PC-3 (cell line): ENCODE measurements at regions not wholly inside any gene's neighbourhood (a gene's known extent, or its start where the extent isn't known, plus 50 kb on each side); places are given as distances from the start of the nearest gene placed in this dataset.
"Not testable (repeated sequence)": the region's sequence is repeated elsewhere in the genome, so short reads cannot be mapped to it uniquely, and the experiment has no call there.

Experiments
- ATAC-seq: fragments of 200-7000 bp; cut with Tn5 transposase; 2 replicates; pipeline ENCODE4 v1.9.1; 2020; ENCODE audit warnings: mild to moderate bottlenecking, moderate library complexity
- BruUV-seq: library from RNA; stranded (reverse); fragments of 400-500 nt; replicated peaks from 2 replicates; lab custom pipeline; 2021; lab: Mats Ljungman, UMichigan
- CTCF ChIA-PET: fragments of 300-600 bp; sonication (Branson Sonifier 250); formaldehyde crosslinking; loops from one replicate; lab custom pipeline; 2022; ENCODE audit warnings: antibody characterized with exemption; lab: Charles Lee
- POLR2A ChIA-PET: fragments of 300-600 bp; sonication (Branson Sonifier 250); formaldehyde crosslinking; loops from one replicate; lab custom pipeline; 2022; ENCODE audit warnings: antibody characterized with exemption; ENCODE audit not compliant: unreplicated experiment; lab: Charles Lee
- DNase-seq: peaks from one replicate; pipeline ENCODE4 v3.0.0-alpha.2; 2015
- H2AFZ ChIP-seq: fragments of 300-600 bp; sonication (generic); 2 replicates; pipeline ENCODE4 v1.6.0; 2016; ENCODE audit warnings: antibody characterized with exemption, low read length
- H3F3A ChIP-seq: fragments of 300-600 bp; sonication (generic); one replicate; pipeline ENCODE4 v1.6.0; 2017; ENCODE audit warnings: antibody characterized with exemption, low read length, control low read depth, mild to moderate bottlenecking; ENCODE audit not compliant: unreplicated experiment
- H3K27ac ChIP-seq: fragments of 300-600 bp; sonication (generic); 2 replicates; pipeline ENCODE4 v1.5.1; 2016; ENCODE audit warnings: mild to moderate bottlenecking, low read length
- H3K27me3 ChIP-seq: fragments of 300-600 bp; sonication (generic); 2 replicates; pipeline ENCODE4 v1.6.1; 2016; ENCODE audit warnings: low read length, mixed read lengths
- H3K36me3 ChIP-seq: fragments of 300-600 bp; sonication (generic); 2 replicates; pipeline ENCODE4 v1.6.1; 2016; ENCODE audit warnings: low read depth, mixed run types, low read length, mixed read lengths
- H3K4me1 ChIP-seq: fragments of 300-600 bp; sonication (generic); 2 replicates; pipeline ENCODE4 v1.5.1; 2016; ENCODE audit warnings: low read length; ENCODE audit not compliant: insufficient read depth
- H3K4me2 ChIP-seq: fragments of 300-600 bp; sonication (generic); 2 replicates; pipeline ENCODE4 v1.6.0; 2016; ENCODE audit warnings: low read length
- H3K4me3 ChIP-seq: fragments of 300-600 bp; sonication (generic); 2 replicates; pipeline ENCODE4 v1.5.1; 2016; ENCODE audit warnings: mild to moderate bottlenecking, low read length, mixed read lengths
- H3K79me2 ChIP-seq: fragments of 300-600 bp; sonication (generic); 2 replicates; pipeline ENCODE4 v1.6.1; 2017; ENCODE audit warnings: low read length, mixed read lengths
- H3K9ac ChIP-seq: fragments of 300-600 bp; sonication (generic); 2 replicates; pipeline ENCODE4 v1.6.0; 2016; ENCODE audit warnings: mild to moderate bottlenecking, low read length
- H3K9me2 ChIP-seq: fragments of 300-600 bp; sonication (generic); replicated peaks from 2 replicates; pipeline ENCODE4 v1.6.1; 2016; ENCODE audit warnings: mixed run types, low read length, mixed read lengths
- H3K9me3 ChIP-seq: fragments of 300-600 bp; sonication (generic); 2 replicates; pipeline ENCODE4 v1.6.1; 2016; ENCODE audit warnings: low read length, mixed read lengths
- H4K20me1 ChIP-seq: fragments of 300-600 bp; sonication (generic); 2 replicates; pipeline ENCODE4 v1.6.1; 2016; ENCODE audit warnings: low read length, mixed read lengths
- CTCF ChIP-seq: fragments of 300-600 bp; sonication (generic); conservative IDR thresholded peaks from 2 replicates; pipeline ENCODE4 v1.5.1; 2017; ENCODE audit warnings: antibody characterized with exemption, low read depth, mild to moderate bottlenecking, low read length
- EZH2 ChIP-seq: fragments of 300-600 bp; sonication (generic); IDR thresholded peaks from one replicate; pipeline ENCODE4 v1.6.1; 2017; ENCODE audit warnings: antibody characterized with exemption, mild to moderate bottlenecking, low read length; ENCODE audit not compliant: unreplicated experiment
- EZH2phosphoT487 ChIP-seq: fragments of 300-600 bp; sonication (generic); IDR thresholded peaks from 2 replicates; pipeline ENCODE4 v1.6.1; 2018; ENCODE audit warnings: mild to moderate bottlenecking, antibody characterized with exemption, low read length, borderline replicate concordance
- intact Hi-C: fragments of 100-400 bp; cut with micrococcal nuclease; formaldehyde crosslinking; loops from 2 replicates; pipeline ENCODE4 v1.9.0; 2023

- ATAC-seq: no peak
- Histone ChIP-seq H3K9ac (no peak overlapping the region), H3K4me3 (no peak overlapping the region), H2AFZ (no peak overlapping the region), H3K4me1 (no peaks in the 10 kb centered on the region), H3K27ac (no peak overlapping the region), H3K36me3 (no peaks in the 10 kb centered on the region), H3K27me3 (no peaks in the 10 kb centered on the region), H3K4me2 (no peak overlapping the region), H4K20me1 (no peaks in the 10 kb centered on the region), H3K79me2 (no peaks in the 10 kb centered on the region), H3K9me3 (no peaks in the 10 kb centered on the region), H3F3A (no peaks in the 10 kb centered on the region), H3K9me2 (no peaks in the 10 kb centered on the region)
- no TSS peak for BruUV-seq
- CTCF ChIA-PET: no interaction called here
- TF ChIP-seq EZH2phosphoT487 (no peak), EZH2 (no peak), CTCF (no peak)
- intact Hi-C loops: no loop called here
- no peak for DNase-seq
- POLR2A ChIA-PET: no interaction called here
Measured at GRCh38 chr9:102941868-102942267, 53.3 kb upstream of the CYLC2 start.

DNA sequence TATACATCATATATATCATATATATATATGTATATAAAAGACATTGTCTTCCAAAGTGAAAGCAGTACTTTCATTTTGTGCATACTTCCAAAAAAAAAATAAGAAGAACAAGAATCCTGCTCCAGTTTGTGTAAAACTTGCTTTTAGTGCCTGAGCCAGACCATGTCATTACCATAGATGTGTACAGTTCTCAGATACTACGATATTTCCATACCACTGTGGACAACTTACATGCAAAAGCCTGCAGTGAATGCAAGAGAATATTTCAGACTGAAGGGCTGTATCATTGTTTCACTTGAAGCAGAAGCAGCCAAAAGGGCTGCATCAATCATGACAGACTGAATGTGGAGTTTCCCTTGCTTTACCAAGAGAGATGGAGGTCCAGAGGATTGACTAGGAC lies 72.6 kb upstream of the CYLC2 start:
- Histone ChIP-seq H3K36me3 (no peaks in the 10 kb centered on the region), H3K4me3 (no peak overlapping the region), H3K27me3 (no peaks in the 10 kb centered on the region), H2AFZ (no peak overlapping the region), H3K79me2 (no peaks in the 10 kb centered on the region), H3K27ac (no peak overlapping the region), H4K20me1 (no peaks in the 10 kb centered on the region), H3K9me2 (no peaks in the 10 kb centered on the region), H3F3A (no peaks in the 10 kb centered on the region), H3K9me3 (no peaks in the 10 kb centered on the region), H3K9ac (no peak overlapping the region), H3K4me1 (no peaks in the 10 kb centered on the region), H3K4me2 (no peak overlapping the region)
- ChIA-PET POLR2A (no interaction called here), CTCF (no interaction called here)
- no peak for DNase-seq
- no TSS peak for BruUV-seq
- no peak for ATAC-seq
- TF ChIP-seq CTCF (no peak), EZH2phosphoT487 (no peak)
- intact Hi-C loops: no loop called here

DNA sequence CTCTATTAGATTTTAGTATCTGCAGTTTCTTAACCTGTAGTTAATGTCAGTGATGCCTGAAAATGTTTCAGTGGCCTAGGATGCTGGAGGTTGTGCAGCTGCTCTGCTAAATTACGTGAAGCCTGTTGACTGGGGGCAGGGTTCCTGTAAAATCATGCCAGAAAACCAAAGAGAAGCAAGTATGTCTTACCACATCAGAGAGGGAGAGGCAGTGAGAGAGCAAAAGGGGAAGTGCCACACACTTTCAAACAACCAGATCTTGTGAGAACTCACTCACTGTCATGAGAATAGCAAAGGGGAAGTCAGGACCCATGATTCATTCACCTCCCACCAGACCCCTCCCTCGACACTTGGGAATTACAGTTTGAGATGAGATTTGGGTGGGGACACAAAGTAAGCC lies 83.9 kb upstream of the CYLC2 start:
- BruUV-seq: no TSS peak
- Histone ChIP-seq H3K9ac (no peak overlapping the region), H3K27ac (no peak overlapping the region), H3K79me2 (no peaks in the 10 kb centered on the region), H3K9me2 (no peaks in the 10 kb centered on the region), H3K27me3 (no peaks in the 10 kb centered on the region), H2AFZ (no peak overlapping the region), H4K20me1 (no peaks in the 10 kb centered on the region), H3F3A (no peaks in the 10 kb centered on the region), H3K4me2 (no peak overlapping the region), H3K36me3 (no peaks in the 10 kb centered on the region), H3K4me1 (no peaks in the 10 kb centered on the region), H3K4me3 (no peak overlapping the region), H3K9me3 (no peaks in the 10 kb centered on the region)
- intact Hi-C loops: no loop called here
- TF ChIP-seq EZH2: no peak
- no peak for TF ChIP-seq EZH2phosphoT487
- TF ChIP-seq CTCF: no peak
- CTCF ChIA-PET: no interaction called here
- no peak for ATAC-seq
- no peak for DNase-seq
- POLR2A ChIA-PET: no interaction called here

- intact Hi-C loops, H3K9ac ChIP-seq, POLR2A ChIA-PET, H3K4me3 ChIP-seq, H3K27ac ChIP-seq, CTCF ChIA-PET, H3K27me3 ChIP-seq, H3K9me2 ChIP-seq, H4K20me1 ChIP-seq, H3K4me1 ChIP-seq, ATAC-seq, H3K36me3 ChIP-seq, H3K4me2 ChIP-seq, H2AFZ ChIP-seq, H3F3A ChIP-seq, DNase-seq, H3K9me3 ChIP-seq, H3K79me2 ChIP-seq, BruUV-seq: not testable (repeated sequence)
Measured at GRCh38 chr9:102905795-102906194, 89.3 kb upstream of the CYLC2 start.
